Kidney glomerular epithelial cell (primary cell): ENCODE measurements at regions not wholly inside any gene's neighbourhood (a gene's known extent, or its start where the extent isn't known, plus 50 kb on each side); places are given as distances from the start of the nearest gene placed in this dataset.

Source experiments
- DNase-seq: peaks from one replicate; lab custom pipeline; 2025; lab: John Stamatoyannopoulos, UW

GRCh38 chr2:11101430-11101829 is 53.8 kb upstream of the SLC66A3 start:
- DNase-seq: no peak

- DNase-seq: no peak
These were observed 52.8 kb upstream of the SLC66A3 start for GRCh38 chr2:11102466-11102865.

GRCh38 chr2:11102956-11103860 is 52.1 kb upstream of the SLC66A3 start:
- no peak for DNase-seq

GRCh38 chr2:11103984-11104793 is 51.1 kb upstream of the SLC66A3 start:
- no peak for DNase-seq

- no peak for DNase-seq
These were observed 50.2 kb upstream of the SLC66A3 start for GRCh38 chr2:11104794-11105660.
